PC-3 (cell line): ENCODE measurements at regions not wholly inside any gene's neighbourhood (a gene's known extent, or its start where the extent isn't known, plus 50 kb on each side); places are given as distances from the start of the nearest gene placed in this dataset.

Experiments used
- ATAC-seq: fragments of 200-7000 bp; cut with Tn5 transposase; 2 replicates; pipeline ENCODE4 v1.9.1; 2020; ENCODE audit warnings: mild to moderate bottlenecking, moderate library complexity
- BruUV-seq: library from RNA; stranded (reverse); fragments of 400-500 nt; replicated peaks from 2 replicates; lab custom pipeline; 2021; lab: Mats Ljungman, UMichigan
- CTCF ChIA-PET: fragments of 300-600 bp; sonication (Branson Sonifier 250); formaldehyde crosslinking; loops from one replicate; lab custom pipeline; 2022; ENCODE audit warnings: antibody characterized with exemption; lab: Charles Lee
- POLR2A ChIA-PET: fragments of 300-600 bp; sonication (Branson Sonifier 250); formaldehyde crosslinking; loops from one replicate; lab custom pipeline; 2022; ENCODE audit warnings: antibody characterized with exemption; ENCODE audit not compliant: unreplicated experiment; lab: Charles Lee
- DNase-seq: peaks from one replicate; pipeline ENCODE4 v3.0.0-alpha.2; 2015
- H2AFZ ChIP-seq: fragments of 300-600 bp; sonication (generic); 2 replicates; pipeline ENCODE4 v1.6.0; 2016; ENCODE audit warnings: antibody characterized with exemption, low read length
- H3F3A ChIP-seq: fragments of 300-600 bp; sonication (generic); one replicate; pipeline ENCODE4 v1.6.0; 2017; ENCODE audit warnings: antibody characterized with exemption, low read length, control low read depth, mild to moderate bottlenecking; ENCODE audit not compliant: unreplicated experiment
- H3K27ac ChIP-seq: fragments of 300-600 bp; sonication (generic); 2 replicates; pipeline ENCODE4 v1.5.1; 2016; ENCODE audit warnings: mild to moderate bottlenecking, low read length
- H3K27me3 ChIP-seq: fragments of 300-600 bp; sonication (generic); 2 replicates; pipeline ENCODE4 v1.6.1; 2016; ENCODE audit warnings: low read length, mixed read lengths
- H3K36me3 ChIP-seq: fragments of 300-600 bp; sonication (generic); 2 replicates; pipeline ENCODE4 v1.6.1; 2016; ENCODE audit warnings: low read depth, mixed run types, low read length, mixed read lengths
- H3K4me1 ChIP-seq: fragments of 300-600 bp; sonication (generic); 2 replicates; pipeline ENCODE4 v1.5.1; 2016; ENCODE audit warnings: low read length; ENCODE audit not compliant: insufficient read depth
- H3K4me2 ChIP-seq: fragments of 300-600 bp; sonication (generic); 2 replicates; pipeline ENCODE4 v1.6.0; 2016; ENCODE audit warnings: low read length
- H3K4me3 ChIP-seq: fragments of 300-600 bp; sonication (generic); 2 replicates; pipeline ENCODE4 v1.5.1; 2016; ENCODE audit warnings: mild to moderate bottlenecking, low read length, mixed read lengths
- H3K79me2 ChIP-seq: fragments of 300-600 bp; sonication (generic); 2 replicates; pipeline ENCODE4 v1.6.1; 2017; ENCODE audit warnings: low read length, mixed read lengths
- H3K9ac ChIP-seq: fragments of 300-600 bp; sonication (generic); 2 replicates; pipeline ENCODE4 v1.6.0; 2016; ENCODE audit warnings: mild to moderate bottlenecking, low read length
- H3K9me2 ChIP-seq: fragments of 300-600 bp; sonication (generic); replicated peaks from 2 replicates; pipeline ENCODE4 v1.6.1; 2016; ENCODE audit warnings: mixed run types, low read length, mixed read lengths
- H3K9me3 ChIP-seq: fragments of 300-600 bp; sonication (generic); 2 replicates; pipeline ENCODE4 v1.6.1; 2016; ENCODE audit warnings: low read length, mixed read lengths
- H4K20me1 ChIP-seq: fragments of 300-600 bp; sonication (generic); 2 replicates; pipeline ENCODE4 v1.6.1; 2016; ENCODE audit warnings: low read length, mixed read lengths
- EZH2 ChIP-seq: fragments of 300-600 bp; sonication (generic); IDR thresholded peaks from one replicate; pipeline ENCODE4 v1.6.1; 2017; ENCODE audit warnings: antibody characterized with exemption, mild to moderate bottlenecking, low read length; ENCODE audit not compliant: unreplicated experiment
- EZH2phosphoT487 ChIP-seq: fragments of 300-600 bp; sonication (generic); IDR thresholded peaks from 2 replicates; pipeline ENCODE4 v1.6.1; 2018; ENCODE audit warnings: mild to moderate bottlenecking, antibody characterized with exemption, low read length, borderline replicate concordance
- intact Hi-C: fragments of 100-400 bp; cut with micrococcal nuclease; formaldehyde crosslinking; loops from 2 replicates; pipeline ENCODE4 v1.9.0; 2023
- TF ChIP-seq, protein P1 (sequence below): fragments of 300-600 bp; sonication (generic); conservative IDR thresholded peaks from 2 replicates; pipeline ENCODE4 v1.5.1; 2017; ENCODE audit warnings: antibody characterized with exemption, low read depth, mild to moderate bottlenecking, low read length

GRCh38 chr5:16392718-16393117, 72.9 kb downstream of the ZNF622 start:
- DNase-seq (peak; percentile 29), ATAC-seq (no peak)
- Histone ChIP-seq H3K4me2 (no peak overlapping the region), H4K20me1 (no peaks in the 10 kb centered on the region), H3F3A (no peaks in the 10 kb centered on the region), H3K9ac (no peak overlapping the region), H3K27me3 (no peaks in the 10 kb centered on the region), H3K4me1 (no peaks in the 10 kb centered on the region), H3K36me3 (peaks cover 2% of the 10 kb centered on the region; the same call in 1 of the 2 replicates), H2AFZ (no peak overlapping the region), H3K4me3 (no peak overlapping the region), H3K9me3 (no peaks in the 10 kb centered on the region), H3K27ac (no peak overlapping the region), H3K9me2 (no peaks in the 10 kb centered on the region), H3K79me2 (peaks cover 16% of the 10 kb centered on the region)
- ChIA-PET CTCF (no interaction called here), POLR2A (no interaction called here)
- no peak for TF ChIP-seq EZH2phosphoT487
- no peak for TF ChIP-seq EZH2
- TF ChIP-seq, protein P1, sequence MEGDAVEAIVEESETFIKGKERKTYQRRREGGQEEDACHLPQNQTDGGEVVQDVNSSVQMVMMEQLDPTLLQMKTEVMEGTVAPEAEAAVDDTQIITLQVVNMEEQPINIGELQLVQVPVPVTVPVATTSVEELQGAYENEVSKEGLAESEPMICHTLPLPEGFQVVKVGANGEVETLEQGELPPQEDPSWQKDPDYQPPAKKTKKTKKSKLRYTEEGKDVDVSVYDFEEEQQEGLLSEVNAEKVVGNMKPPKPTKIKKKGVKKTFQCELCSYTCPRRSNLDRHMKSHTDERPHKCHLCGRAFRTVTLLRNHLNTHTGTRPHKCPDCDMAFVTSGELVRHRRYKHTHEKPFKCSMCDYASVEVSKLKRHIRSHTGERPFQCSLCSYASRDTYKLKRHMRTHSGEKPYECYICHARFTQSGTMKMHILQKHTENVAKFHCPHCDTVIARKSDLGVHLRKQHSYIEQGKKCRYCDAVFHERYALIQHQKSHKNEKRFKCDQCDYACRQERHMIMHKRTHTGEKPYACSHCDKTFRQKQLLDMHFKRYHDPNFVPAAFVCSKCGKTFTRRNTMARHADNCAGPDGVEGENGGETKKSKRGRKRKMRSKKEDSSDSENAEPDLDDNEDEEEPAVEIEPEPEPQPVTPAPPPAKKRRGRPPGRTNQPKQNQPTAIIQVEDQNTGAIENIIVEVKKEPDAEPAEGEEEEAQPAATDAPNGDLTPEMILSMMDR, result no peak
- BruUV-seq, result no TSS peak
- intact Hi-C loops, result no loop called here

- Histone ChIP-seq H3K4me1 (no peaks in the 10 kb centered on the region), H3K27me3 (no peaks in the 10 kb centered on the region), H3K9me3 (no peaks in the 10 kb centered on the region), H4K20me1 (no peaks in the 10 kb centered on the region), H3K36me3 (peaks cover 2% of the 10 kb centered on the region; the same call in 1 of the 2 replicates), H3K9me2 (no peaks in the 10 kb centered on the region), H2AFZ (no peak overlapping the region), H3K4me2 (no peak overlapping the region), H3K27ac (no peak overlapping the region), H3K9ac (no peak overlapping the region), H3K4me3 (no peak overlapping the region), H3F3A (no peaks in the 10 kb centered on the region), H3K79me2 (peaks cover 23% of the 10 kb centered on the region)
- POLR2A ChIA-PET, result no interaction called here
- intact Hi-C loops, result no loop called here
- CTCF ChIA-PET, result no interaction called here
- no peak for TF ChIP-seq EZH2
- no peak for TF ChIP-seq EZH2phosphoT487
- TF ChIP-seq, protein P1, result no peak
- no peak for ATAC-seq
- no peak for DNase-seq
- BruUV-seq, result no TSS peak
Measured at GRCh38 chr5:16391858-16392649, 73.5 kb downstream of the ZNF622 start.

DNA sequence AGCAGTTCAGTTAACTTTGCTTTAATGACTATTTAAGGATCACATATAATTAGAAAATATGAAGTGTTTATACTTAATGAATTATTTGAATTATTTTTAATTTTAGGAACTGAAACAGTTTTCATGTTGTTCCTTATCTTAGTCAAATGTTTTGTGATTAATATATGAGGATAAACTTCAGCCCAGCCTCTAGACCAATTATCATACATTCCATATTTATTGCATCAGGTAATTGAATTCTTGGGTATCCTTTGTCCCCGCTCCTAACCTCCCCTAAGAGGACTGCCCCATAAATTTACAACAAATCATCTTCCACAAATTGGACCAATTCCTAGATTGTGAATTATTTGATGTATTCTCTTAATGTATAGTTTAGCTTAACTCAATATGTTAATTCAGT, 74.8 kb downstream of the ZNF622 start:
- Histone ChIP-seq H3K9me2 (no peaks in the 10 kb centered on the region), H3K27ac (no peak overlapping the region), H2AFZ (no peak overlapping the region), H3K79me2 (peaks cover 34% of the 10 kb centered on the region), H3K4me1 (no peaks in the 10 kb centered on the region), H3K4me3 (no peak overlapping the region), H4K20me1 (no peaks in the 10 kb centered on the region), H3K9me3 (no peaks in the 10 kb centered on the region), H3K4me2 (no peak overlapping the region), H3K9ac (no peak overlapping the region), H3K36me3 (peaks cover 2% of the 10 kb centered on the region; the same call in 1 of the 2 replicates), H3K27me3 (peaks cover 3% of the 10 kb centered on the region; the same call in 1 of the 2 replicates), H3F3A (no peaks in the 10 kb centered on the region)
- ATAC-seq (no peak), DNase-seq (no peak)
- POLR2A ChIA-PET, result no interaction called here
- no peak for TF ChIP-seq EZH2phosphoT487
- TF ChIP-seq, protein P1, result no peak
- CTCF ChIA-PET, result no interaction called here
- no TSS peak for BruUV-seq
- intact Hi-C loops, result no loop called here
